ENCODE measurements at regions not wholly inside any gene's neighbourhood (a gene's known extent, or its start where the extent isn't known, plus 50 kb on each side); places are given as distances from the start of the nearest gene placed in this dataset.

DNA sequence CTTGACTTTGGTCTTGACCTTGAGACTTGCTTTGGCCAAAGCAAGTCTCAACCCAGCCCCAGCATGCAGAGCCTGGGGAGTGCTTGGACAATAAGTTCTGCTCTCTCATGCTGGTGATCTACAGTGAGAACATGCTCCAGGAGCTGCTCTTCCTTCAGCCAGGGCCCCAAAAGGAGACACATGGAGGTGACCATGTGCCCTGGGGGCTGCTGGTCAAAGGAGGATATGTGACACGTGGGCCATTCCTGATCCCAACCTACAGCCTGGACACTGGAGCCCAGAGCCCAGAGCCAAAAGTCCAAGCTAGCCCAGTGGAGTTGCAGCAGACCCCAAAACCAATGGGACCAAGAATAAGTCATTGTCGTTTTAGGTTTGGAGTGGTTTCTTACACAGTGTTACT, 78.2 kb upstream of the CHST15 start:
- TF ChIP-seq, protein P1, sequence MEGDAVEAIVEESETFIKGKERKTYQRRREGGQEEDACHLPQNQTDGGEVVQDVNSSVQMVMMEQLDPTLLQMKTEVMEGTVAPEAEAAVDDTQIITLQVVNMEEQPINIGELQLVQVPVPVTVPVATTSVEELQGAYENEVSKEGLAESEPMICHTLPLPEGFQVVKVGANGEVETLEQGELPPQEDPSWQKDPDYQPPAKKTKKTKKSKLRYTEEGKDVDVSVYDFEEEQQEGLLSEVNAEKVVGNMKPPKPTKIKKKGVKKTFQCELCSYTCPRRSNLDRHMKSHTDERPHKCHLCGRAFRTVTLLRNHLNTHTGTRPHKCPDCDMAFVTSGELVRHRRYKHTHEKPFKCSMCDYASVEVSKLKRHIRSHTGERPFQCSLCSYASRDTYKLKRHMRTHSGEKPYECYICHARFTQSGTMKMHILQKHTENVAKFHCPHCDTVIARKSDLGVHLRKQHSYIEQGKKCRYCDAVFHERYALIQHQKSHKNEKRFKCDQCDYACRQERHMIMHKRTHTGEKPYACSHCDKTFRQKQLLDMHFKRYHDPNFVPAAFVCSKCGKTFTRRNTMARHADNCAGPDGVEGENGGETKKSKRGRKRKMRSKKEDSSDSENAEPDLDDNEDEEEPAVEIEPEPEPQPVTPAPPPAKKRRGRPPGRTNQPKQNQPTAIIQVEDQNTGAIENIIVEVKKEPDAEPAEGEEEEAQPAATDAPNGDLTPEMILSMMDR (tag by site-specific recombination; IDR thresholded peaks at IDR 0.05), result no peak
- TF ChIP-seq, protein P2, sequence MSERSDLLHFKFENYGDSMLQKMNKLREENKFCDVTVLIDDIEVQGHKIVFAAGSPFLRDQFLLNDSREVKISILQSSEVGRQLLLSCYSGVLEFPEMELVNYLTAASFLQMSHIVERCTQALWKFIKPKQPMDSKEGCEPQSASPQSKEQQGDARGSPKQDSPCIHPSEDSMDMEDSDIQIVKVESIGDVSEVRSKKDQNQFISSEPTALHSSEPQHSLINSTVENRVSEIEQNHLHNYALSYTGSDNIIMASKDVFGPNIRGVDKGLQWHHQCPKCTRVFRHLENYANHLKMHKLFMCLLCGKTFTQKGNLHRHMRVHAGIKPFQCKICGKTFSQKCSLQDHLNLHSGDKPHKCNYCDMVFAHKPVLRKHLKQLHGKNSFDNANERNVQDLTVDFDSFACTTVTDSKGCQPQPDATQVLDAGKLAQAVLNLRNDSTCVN (tag by site-specific recombination; optimal IDR thresholded peaks at IDR 0.05), result no peak
- TF ChIP-seq ZNF404 (tag by site-specific recombination; IDR thresholded peaks at IDR 0.05) (no peak), ZFP41 (tag by site-specific recombination; IDR thresholded peaks at IDR 0.05; ENCODE audit: borderline replicate concordance) (no peak), ZEB2 (tag by site-specific recombination; IDR thresholded peaks at IDR 0.05) (no peak), ZNF433 (tag by site-specific recombination; IDR thresholded peaks at IDR 0.05; ENCODE audit: low read depth) (no peak), ZNF155 (tag by site-specific recombination; IDR thresholded peaks at IDR 0.05) (no peak)
- TF ChIP-seq, protein P3, sequence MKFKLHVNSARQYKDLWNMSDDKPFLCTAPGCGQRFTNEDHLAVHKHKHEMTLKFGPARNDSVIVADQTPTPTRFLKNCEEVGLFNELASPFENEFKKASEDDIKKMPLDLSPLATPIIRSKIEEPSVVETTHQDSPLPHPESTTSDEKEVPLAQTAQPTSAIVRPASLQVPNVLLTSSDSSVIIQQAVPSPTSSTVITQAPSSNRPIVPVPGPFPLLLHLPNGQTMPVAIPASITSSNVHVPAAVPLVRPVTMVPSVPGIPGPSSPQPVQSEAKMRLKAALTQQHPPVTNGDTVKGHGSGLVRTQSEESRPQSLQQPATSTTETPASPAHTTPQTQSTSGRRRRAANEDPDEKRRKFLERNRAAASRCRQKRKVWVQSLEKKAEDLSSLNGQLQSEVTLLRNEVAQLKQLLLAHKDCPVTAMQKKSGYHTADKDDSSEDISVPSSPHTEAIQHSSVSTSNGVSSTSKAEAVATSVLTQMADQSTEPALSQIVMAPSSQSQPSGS (tag by site-specific recombination; IDR thresholded peaks at IDR 0.05; ENCODE audit: low read depth), result no peak
- TF ChIP-seq, protein P4, sequence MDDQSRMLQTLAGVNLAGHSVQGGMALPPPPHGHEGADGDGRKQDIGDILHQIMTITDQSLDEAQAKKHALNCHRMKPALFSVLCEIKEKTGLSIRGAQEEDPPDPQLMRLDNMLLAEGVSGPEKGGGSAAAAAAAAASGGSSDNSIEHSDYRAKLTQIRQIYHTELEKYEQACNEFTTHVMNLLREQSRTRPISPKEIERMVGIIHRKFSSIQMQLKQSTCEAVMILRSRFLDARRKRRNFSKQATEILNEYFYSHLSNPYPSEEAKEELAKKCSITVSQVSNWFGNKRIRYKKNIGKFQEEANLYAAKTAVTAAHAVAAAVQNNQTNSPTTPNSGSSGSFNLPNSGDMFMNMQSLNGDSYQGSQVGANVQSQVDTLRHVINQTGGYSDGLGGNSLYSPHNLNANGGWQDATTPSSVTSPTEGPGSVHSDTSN (CRISPR knock-in tag; IDR thresholded peaks at IDR 0.05), result no peak
- TF ChIP-seq, protein P5, sequence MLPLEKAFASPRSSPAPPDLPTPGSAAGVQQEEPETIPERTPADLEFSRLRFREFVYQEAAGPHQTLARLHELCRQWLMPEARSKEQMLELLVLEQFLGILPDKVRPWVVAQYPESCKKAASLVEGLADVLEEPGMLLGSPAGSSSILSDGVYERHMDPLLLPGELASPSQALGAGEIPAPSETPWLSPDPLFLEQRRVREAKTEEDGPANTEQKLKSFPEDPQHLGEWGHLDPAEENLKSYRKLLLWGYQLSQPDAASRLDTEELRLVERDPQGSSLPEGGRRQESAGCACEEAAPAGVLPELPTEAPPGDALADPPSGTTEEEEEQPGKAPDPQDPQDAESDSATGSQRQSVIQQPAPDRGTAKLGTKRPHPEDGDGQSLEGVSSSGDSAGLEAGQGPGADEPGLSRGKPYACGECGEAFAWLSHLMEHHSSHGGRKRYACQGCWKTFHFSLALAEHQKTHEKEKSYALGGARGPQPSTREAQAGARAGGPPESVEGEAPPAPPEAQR (tag by site-specific recombination; IDR thresholded peaks at IDR 0.05), result no peak

Measured in HEK293 (cell line).